OCI-LY1 (cell line): ENCODE measurements at regions not wholly inside any gene's neighbourhood (a gene's known extent, or its start where the extent isn't known, plus 50 kb on each side); places are given as distances from the start of the nearest gene placed in this dataset.

Experiments used
- H2AFZ ChIP-seq: fragments of 200-600 bp; sonication (generic), shearing (Covaris generic); 2 replicates; pipeline ENCODE4 v1.6.0; 2014; ENCODE audit warnings: antibody characterized with exemption, mild to moderate bottlenecking, low read length
- H3F3A ChIP-seq: fragments of 200-600 bp; sonication (generic), shearing (Covaris generic); 2 replicates; pipeline ENCODE4 v1.6.0; 2014; ENCODE audit warnings: mild to moderate bottlenecking, antibody characterized with exemption, low read length, moderate library complexity; ENCODE audit not compliant: insufficient read depth
- H3K27ac ChIP-seq: fragments of 200-600 bp; sonication (generic); 2 replicates; pipeline ENCODE4 v1.5.1; 2014; ENCODE audit warnings: low read length, mixed run types, mild to moderate bottlenecking, low read depth; ENCODE audit not compliant: poor library complexity, severe bottlenecking
- H3K27me3 ChIP-seq: fragments of 200-600 bp; sonication (generic); 2 replicates; pipeline ENCODE4 v1.6.0; 2014; ENCODE audit warnings: antibody characterized with exemption, mild to moderate bottlenecking, low read length, moderate library complexity; ENCODE audit not compliant: insufficient read depth
- H3K36me3 ChIP-seq: fragments of 200-600 bp; sonication (generic); 2 replicates; pipeline ENCODE4 v1.6.1; 2014; ENCODE audit warnings: mild to moderate bottlenecking, antibody characterized with exemption, low read length, moderate library complexity, mixed read lengths; ENCODE audit not compliant: insufficient read depth
- H3K4me1 ChIP-seq: fragments of 200-600 bp; sonication (generic); 2 replicates; pipeline ENCODE4 v1.5.1; 2014; ENCODE audit warnings: mild to moderate bottlenecking, low read length, moderate library complexity; ENCODE audit not compliant: insufficient read depth, severe bottlenecking
- H3K4me2 ChIP-seq: fragments of 200-600 bp; sonication (generic), shearing (Covaris generic); 2 replicates; pipeline ENCODE4 v1.6.1; 2014; ENCODE audit warnings: low read length
- H3K4me3 ChIP-seq: fragments of 200-600 bp; sonication (generic); 2 replicates; pipeline ENCODE4 v1.5.1; 2014; ENCODE audit warnings: low read length, low read depth, mild to moderate bottlenecking, mixed read lengths; ENCODE audit not compliant: poor library complexity, severe bottlenecking
- H3K79me2 ChIP-seq: fragments of 200-600 bp; shearing (Covaris generic); 2 replicates; pipeline ENCODE4 v1.6.1; 2016; ENCODE audit warnings: mixed run types, low read length, mixed read lengths; ENCODE audit not compliant: insufficient read depth
- H3K9ac ChIP-seq: fragments of 200-600 bp; sonication (generic), shearing (Covaris generic); 2 replicates; pipeline ENCODE4 v1.6.1; 2014; ENCODE audit warnings: mild to moderate bottlenecking, low read length, mixed read lengths
- H3K9me2 ChIP-seq: fragments of 200-600 bp; sonication (generic), shearing (Covaris generic); 2 replicates; pipeline ENCODE4 v1.6.1; 2014; ENCODE audit warnings: low read depth, mild to moderate bottlenecking, low read length, mixed read lengths
- H3K9me3 ChIP-seq: fragments of 200-600 bp; shearing (Covaris generic); 2 replicates; pipeline ENCODE4 v1.6.1; 2014; ENCODE audit warnings: low read length, mixed read lengths
- H4K20me1 ChIP-seq: fragments of 200-600 bp; sonication (generic), shearing (Covaris generic); 2 replicates; pipeline ENCODE4 v1.6.0; 2016; ENCODE audit warnings: mild to moderate bottlenecking, low read length; ENCODE audit not compliant: insufficient read depth
- CTCF ChIP-seq: fragments of 200-600 bp; sonication (generic), shearing (Covaris generic); IDR thresholded peaks from 2 replicates; pipeline ENCODE4 v1.5.1; 2017; ENCODE audit warnings: mild to moderate bottlenecking, antibody characterized with exemption, low read length, moderate library complexity, mixed read lengths
- EZH2 ChIP-seq: fragments of 200-600 bp; sonication (generic), shearing (Covaris generic); IDR thresholded peaks from 2 replicates; pipeline ENCODE4 v1.8.0; 2017; ENCODE audit warnings: borderline replicate concordance, mixed run types, mild to moderate bottlenecking, antibody characterized with exemption, low read length, moderate library complexity, mixed read lengths

- Histone ChIP-seq H2AFZ (no peak overlapping the region), H3F3A (no peaks in the 10 kb centered on the region), H3K36me3 (no peaks in the 10 kb centered on the region), H3K27ac (no peak overlapping the region), H3K9ac (no peak overlapping the region), H3K4me1 (no peaks in the 10 kb centered on the region), H3K79me2 (no peaks in the 10 kb centered on the region), H3K4me3 (no peak overlapping the region), H3K27me3 (no peaks in the 10 kb centered on the region), H3K9me3 (no peaks in the 10 kb centered on the region), H4K20me1 (no peaks in the 10 kb centered on the region), H3K4me2 (no peak overlapping the region), H3K9me2 (no peaks in the 10 kb centered on the region)
- TF ChIP-seq EZH2 (no peak), CTCF (no peak)
Observed at GRCh38 chr2:56768973-56769372, 585.2 kb downstream of the CCDC85A start.

- no peaks in the 10 kb centered on the region for H3K79me2 ChIP-seq
- no peaks in the 10 kb centered on the region for H3K9me2 ChIP-seq
- H3K9ac ChIP-seq = no peak overlapping the region
- H3K4me1 ChIP-seq = no peaks in the 10 kb centered on the region
- no peak overlapping the region for H3K27ac ChIP-seq
- no peak overlapping the region for H3K4me3 ChIP-seq
- no peak overlapping the region for H3K4me2 ChIP-seq
- no peaks in the 10 kb centered on the region for H4K20me1 ChIP-seq
- no peaks in the 10 kb centered on the region for H3K27me3 ChIP-seq
- H3K36me3 ChIP-seq = no peaks in the 10 kb centered on the region
- no peaks in the 10 kb centered on the region for H3K9me3 ChIP-seq
- H2AFZ ChIP-seq = no peak overlapping the region
- no peak for TF ChIP-seq EZH2
- no peak for TF ChIP-seq CTCF
- H3F3A ChIP-seq = no peaks in the 10 kb centered on the region
Observed at GRCh38 chr2:56770490-56770889, 586.7 kb downstream of the CCDC85A start.

- Histone ChIP-seq H3K9ac (no peak overlapping the region), H3K27ac (no peak overlapping the region), H2AFZ (no peak overlapping the region), H3K9me2 (no peaks in the 10 kb centered on the region), H3K4me1 (no peaks in the 10 kb centered on the region), H3K27me3 (no peaks in the 10 kb centered on the region), H3K4me2 (no peak overlapping the region), H4K20me1 (no peaks in the 10 kb centered on the region), H3F3A (no peaks in the 10 kb centered on the region), H3K4me3 (no peak overlapping the region), H3K9me3 (no peaks in the 10 kb centered on the region), H3K36me3 (no peaks in the 10 kb centered on the region), H3K79me2 (no peaks in the 10 kb centered on the region)
- TF ChIP-seq EZH2 = no peak
- TF ChIP-seq CTCF = no peak
Observed at GRCh38 chr2:56784046-56784445, 600.3 kb downstream of the CCDC85A start.
